Esophagus muscularis mucosa (tissue), 3 donors: ENCODE measurements at regions not wholly inside any gene's neighbourhood (a gene's known extent, or its start where the extent isn't known, plus 50 kb on each side); places are given as distances from the start of the nearest gene placed in this dataset.

Experiments
- POLR2AphosphoS5 ChIP-seq, 2 donors: sonication (generic); formaldehyde crosslinking; IDR thresholded peaks; one replicate each; pipeline ENCODE4 v1.6.1; 2017; ENCODE audit warnings: antibody characterized with exemption in 2 of 2
- TF ChIP-seq, protein P1 (sequence below), 3 experiments: fragments of 200-600 bp in 2 of 3; fragments of 450-650 bp in 1 of 3; sonication (generic) in 2 of 3; IDR thresholded peaks; one replicate each; pipeline ENCODE4 v1.5.1; 2017 to 2019; ENCODE audit warnings: antibody characterized with exemption in 3 of 3, mild to moderate bottlenecking in 2 of 3, moderate library complexity in 1 of 3

DNA sequence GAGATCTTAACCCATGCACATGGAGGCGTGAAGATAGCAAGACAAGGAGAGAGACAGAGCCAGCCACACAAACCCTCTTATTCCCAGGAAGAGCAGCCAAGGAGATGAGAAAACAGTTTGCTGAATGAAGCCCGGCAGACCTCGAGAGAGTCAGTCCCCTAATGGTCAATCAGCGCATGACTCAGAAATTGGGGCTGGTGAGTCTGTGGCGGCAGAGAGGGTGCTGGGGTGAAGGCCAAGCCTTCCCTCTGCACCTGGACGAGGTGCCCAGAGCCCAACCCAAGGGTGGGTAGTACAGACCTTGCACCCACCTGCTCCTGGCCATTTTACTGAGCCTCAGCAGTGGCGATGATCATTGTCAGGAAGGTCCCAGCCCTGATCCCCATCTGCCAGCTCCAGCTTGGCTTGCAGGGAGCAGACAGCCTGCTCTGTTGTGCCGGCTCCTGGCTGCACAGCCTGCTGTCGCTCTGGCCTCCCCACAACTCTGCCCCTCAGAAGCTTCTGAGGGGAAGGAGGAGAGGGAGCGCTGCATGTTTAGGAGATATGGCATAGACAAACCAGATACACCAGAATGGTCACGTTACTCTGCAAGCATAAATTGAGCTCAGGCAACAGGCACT is 256.6 kb downstream of the RPS24 start:
- TF ChIP-seq, protein P1, sequence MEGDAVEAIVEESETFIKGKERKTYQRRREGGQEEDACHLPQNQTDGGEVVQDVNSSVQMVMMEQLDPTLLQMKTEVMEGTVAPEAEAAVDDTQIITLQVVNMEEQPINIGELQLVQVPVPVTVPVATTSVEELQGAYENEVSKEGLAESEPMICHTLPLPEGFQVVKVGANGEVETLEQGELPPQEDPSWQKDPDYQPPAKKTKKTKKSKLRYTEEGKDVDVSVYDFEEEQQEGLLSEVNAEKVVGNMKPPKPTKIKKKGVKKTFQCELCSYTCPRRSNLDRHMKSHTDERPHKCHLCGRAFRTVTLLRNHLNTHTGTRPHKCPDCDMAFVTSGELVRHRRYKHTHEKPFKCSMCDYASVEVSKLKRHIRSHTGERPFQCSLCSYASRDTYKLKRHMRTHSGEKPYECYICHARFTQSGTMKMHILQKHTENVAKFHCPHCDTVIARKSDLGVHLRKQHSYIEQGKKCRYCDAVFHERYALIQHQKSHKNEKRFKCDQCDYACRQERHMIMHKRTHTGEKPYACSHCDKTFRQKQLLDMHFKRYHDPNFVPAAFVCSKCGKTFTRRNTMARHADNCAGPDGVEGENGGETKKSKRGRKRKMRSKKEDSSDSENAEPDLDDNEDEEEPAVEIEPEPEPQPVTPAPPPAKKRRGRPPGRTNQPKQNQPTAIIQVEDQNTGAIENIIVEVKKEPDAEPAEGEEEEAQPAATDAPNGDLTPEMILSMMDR (IDR thresholded peaks at IDR 0.05), result no peak
- no peak for TF ChIP-seq POLR2AphosphoS5 (IDR thresholded peaks at IDR 0.05)
